PFSK-1 (cell line): ENCODE measurements at regions not wholly inside any gene's neighbourhood (a gene's known extent, or its start where the extent isn't known, plus 50 kb on each side); places are given as distances from the start of the nearest gene placed in this dataset.

Experiments
- POLR2AphosphoS5 ChIP-seq: IDR thresholded peaks from 2 replicates; pipeline ENCODE4 v1.6.1; 2012; ENCODE audit warnings: low read depth, mild to moderate bottlenecking, control low read depth, low read length, moderate library complexity
- REST ChIP-seq, 2 experiments: IDR thresholded peaks; 2 replicates each; pipeline versions ENCODE4 v1.6.1 to v1.8.0; 2011 to 2012; ENCODE audit warnings: low read depth in 2 of 2, low read length in 2 of 2, control low read depth in 1 of 2, inconsistent platforms in 1 of 2, mild to moderate bottlenecking in 1 of 2, moderate library complexity in 1 of 2; ENCODE audit not compliant: insufficient read depth in 1 of 2

DNA sequence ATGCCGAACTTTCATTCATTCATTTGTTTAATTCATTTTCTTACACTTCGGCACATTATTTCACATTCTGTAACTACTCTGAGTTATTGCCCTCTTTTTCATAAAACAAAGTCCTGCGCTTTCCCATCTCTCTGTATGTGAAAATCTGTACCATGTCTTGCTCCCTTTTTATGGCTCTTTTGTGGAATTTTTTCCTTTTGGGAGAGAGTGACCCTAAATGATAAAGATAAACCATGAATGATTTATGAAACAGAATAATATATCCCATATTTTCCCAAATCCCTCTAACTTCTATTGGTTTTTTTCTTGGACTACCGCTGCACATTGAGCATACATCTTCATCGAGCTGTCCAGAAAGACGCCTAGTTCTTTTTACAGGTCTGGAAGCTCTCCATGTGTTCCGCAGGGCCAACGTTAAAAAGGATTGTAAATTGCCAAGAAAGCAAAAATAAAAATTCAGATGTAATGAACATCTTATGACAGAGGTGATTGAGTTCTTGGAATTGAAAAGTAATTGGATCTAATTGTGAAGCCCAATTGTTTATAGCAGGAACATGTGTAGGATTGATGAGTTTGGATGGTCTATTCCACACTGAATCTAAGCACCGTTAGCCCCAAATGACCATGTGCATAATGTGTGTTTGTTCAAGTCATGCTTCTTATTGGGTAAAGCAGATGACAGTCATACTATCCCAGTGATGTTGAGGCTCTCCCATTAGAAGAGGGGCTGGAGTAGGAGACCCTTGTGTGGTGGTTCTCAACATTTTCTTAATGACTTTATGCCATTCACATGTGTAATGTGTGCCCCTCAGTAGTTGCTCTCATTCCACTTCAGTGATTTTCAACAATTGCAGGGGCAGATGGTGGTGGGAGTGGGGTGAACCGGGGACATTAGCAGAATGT, 378.9 kb downstream of the DLEU7 start:
- TF ChIP-seq POLR2AphosphoS5 (no peak), REST (IDR thresholded peaks at IDR 0.05; ENCODE audit: insufficient read depth in 1 of 2, low read depth in 2 of 2, low read length in 2 of 2) (no peak)
